Renal cortex interstitium (tissue), 11 donors: ENCODE measurements at regions not wholly inside any gene's neighbourhood (a gene's known extent, or its start where the extent isn't known, plus 50 kb on each side); places are given as distances from the start of the nearest gene placed in this dataset.
A peak's percentile ranks its signal among the peaks of the same experiment; 100 is the strongest.

ENCODE experiments used
- DNase-seq, 11 donors: peaks; one replicate each; pipeline ENCODE4 v3.0.0-alpha.2; 2013; ENCODE audit warnings: low read depth in 9 of 11, low spot score in 4 of 11; ENCODE audit errors: extremely low read depth in 1 of 11

- DNase-seq, result peak in 1 of 11 donors; percentile 25
Observed at GRCh38 chr14:86708846-86709339, 1178.9 kb downstream of the FLRT2 start.

- no peak for DNase-seq
Observed at GRCh38 chr14:86707071-86707470, 1177.1 kb downstream of the FLRT2 start.

- DNase-seq, result no peak
Observed at GRCh38 chr14:86683561-86683960, 1153.6 kb downstream of the FLRT2 start.

GRCh38 chr14:86675059-86675458 lies 1145.1 kb downstream of the FLRT2 start:
- DNase-seq, result no peak

GRCh38 chr14:86673523-86673969 lies 1143.6 kb downstream of the FLRT2 start:
- DNase-seq, result peak in 1 of 11 donors; percentile 2

GRCh38 chr14:86672080-86672479 lies 1142.1 kb downstream of the FLRT2 start:
- DNase-seq, result no peak

- DNase-seq, result no peak
Observed at GRCh38 chr14:86665975-86666374, 1136.0 kb downstream of the FLRT2 start.

- DNase-seq, result no peak
Observed at GRCh38 chr14:86662334-86662733, 1132.4 kb downstream of the FLRT2 start.

GRCh38 chr14:86654558-86655184 lies 1124.7 kb downstream of the FLRT2 start:
- peak in 3 of 11 donors; percentile 3 to 5 (median 3) for DNase-seq

GRCh38 chr14:86652526-86652925 lies 1122.6 kb downstream of the FLRT2 start:
- DNase-seq, result no peak

GRCh38 chr14:86646696-86647690 lies 1117.0 kb downstream of the FLRT2 start:
- no peak for DNase-seq

GRCh38 chr14:86646125-86646524 lies 1116.2 kb downstream of the FLRT2 start:
- no peak for DNase-seq

GRCh38 chr14:86641310-86641709 lies 1111.4 kb downstream of the FLRT2 start:
- DNase-seq, result no peak

GRCh38 chr14:86640288-86640687 lies 1110.3 kb downstream of the FLRT2 start:
- DNase-seq, result no peak

GRCh38 chr14:86639666-86640065 lies 1109.7 kb downstream of the FLRT2 start:
- DNase-seq, result no peak

GRCh38 chr14:86639146-86639545 lies 1109.2 kb downstream of the FLRT2 start:
- no peak for DNase-seq

GRCh38 chr14:86627080-86627479 lies 1097.1 kb downstream of the FLRT2 start:
- DNase-seq, result no peak

- no peak for DNase-seq
Observed at GRCh38 chr14:86626530-86626929, 1096.6 kb downstream of the FLRT2 start.

- DNase-seq, result no peak
Observed at GRCh38 chr14:86625637-86626036, 1095.7 kb downstream of the FLRT2 start.

- DNase-seq, result no peak
Observed at GRCh38 chr14:86619726-86620125, 1089.8 kb downstream of the FLRT2 start.
